GM12891 (cell line): ENCODE measurements at regions not wholly inside any gene's neighbourhood (a gene's known extent, or its start where the extent isn't known, plus 50 kb on each side); places are given as distances from the start of the nearest gene placed in this dataset.
A peak's percentile ranks its signal among the peaks of the same experiment; 100 is the strongest.

Experiments
- DNase-seq: peaks from one replicate; pipeline ENCODE4 v3.0.0; 2011; ENCODE audit warnings: low spot score; ENCODE audit not compliant: insufficient read length
- FAIRE-seq: peaks from 2 replicates; lab custom pipeline; 2011; peaks lifted over from hg19 to GRCh38; lab: Jason Lieb, UNC
- PAX5 ChIP-seq: IDR thresholded peaks from 2 replicates; pipeline ENCODE4 v1.6.1; 2011; ENCODE audit warnings: low read length, moderate library complexity, mild to moderate bottlenecking; ENCODE audit not compliant: insufficient read depth, severe bottlenecking
- POLR2A ChIP-seq: IDR thresholded peaks from 2 replicates; pipeline ENCODE4 v1.6.1; 2011; ENCODE audit warnings: low read depth, low read length, control low read depth
- POLR2AphosphoS5 ChIP-seq: IDR thresholded peaks from 2 replicates; pipeline ENCODE4 v1.6.1; 2011; ENCODE audit warnings: low read depth, low read length, control low read depth
- POU2F2 ChIP-seq: IDR thresholded peaks from 2 replicates; pipeline ENCODE4 v1.6.1; 2011; ENCODE audit warnings: low read depth, mild to moderate bottlenecking, control low read depth, low read length, moderate library complexity
- SPI1 ChIP-seq: IDR thresholded peaks from 2 replicates; pipeline ENCODE4 v1.6.1; 2011; ENCODE audit warnings: low read depth, low read length, control low read depth
- TAF1 ChIP-seq: IDR thresholded peaks from 2 replicates; pipeline ENCODE4 v1.6.1; 2011; ENCODE audit warnings: low read depth, low read length, control low read depth

GRCh38 chr5:3654515-3654914 lies 58.9 kb downstream of the IRX1 start:
- no peak for TF ChIP-seq SPI1
- TF ChIP-seq POU2F2, result no peak
- no peak for TF ChIP-seq POLR2A
- TF ChIP-seq PAX5, result no peak
- no peak for TF ChIP-seq TAF1
- no peak for TF ChIP-seq POLR2AphosphoS5
- DNase-seq, result no peak
- no peak for FAIRE-seq

GRCh38 chr5:3656803-3657202 lies 61.2 kb downstream of the IRX1 start:
- DNase-seq (no peak), FAIRE-seq (no peak)
- TF ChIP-seq POLR2AphosphoS5 (no peak), POLR2A (no peak), SPI1 (no peak), PAX5 (no peak), POU2F2 (no peak), TAF1 (no peak)

- TF ChIP-seq SPI1 (no peak), TAF1 (no peak), PAX5 (no peak), POLR2A (no peak), POU2F2 (no peak), POLR2AphosphoS5 (no peak)
- DNase-seq, result no peak
- no peak for FAIRE-seq
These were observed 61.9 kb downstream of the IRX1 start for GRCh38 chr5:3657364-3658022.

GRCh38 chr5:3658929-3659328 lies 63.3 kb downstream of the IRX1 start:
- no peak for FAIRE-seq
- DNase-seq, result no peak
- TF ChIP-seq POLR2A, result no peak
- TF ChIP-seq TAF1, result no peak

- peak; percentile 80 for FAIRE-seq
- DNase-seq, result no peak
These were observed 64.3 kb downstream of the IRX1 start for GRCh38 chr5:3659907-3660306.

GRCh38 chr5:3660630-3661029 lies 65.0 kb downstream of the IRX1 start:
- no peak for FAIRE-seq
- DNase-seq, result no peak
- TF ChIP-seq TAF1, result no peak
- no peak for TF ChIP-seq POU2F2
- TF ChIP-seq POLR2AphosphoS5, result no peak
- TF ChIP-seq SPI1, result no peak
- TF ChIP-seq POLR2A, result no peak
- TF ChIP-seq PAX5, result no peak

More at GRCh38 chr5:3659907-3660306, 64.3 kb downstream of the IRX1 start:
- TF ChIP-seq TAF1, result no peak
- TF ChIP-seq PAX5, result no peak
- no peak for TF ChIP-seq POU2F2
- no peak for TF ChIP-seq SPI1
- no peak for TF ChIP-seq POLR2AphosphoS5
- no peak for TF ChIP-seq POLR2A

- FAIRE-seq (no peak), DNase-seq (no peak)
- TF ChIP-seq POU2F2, result no peak
- no peak for TF ChIP-seq SPI1
- no peak for TF ChIP-seq TAF1
- no peak for TF ChIP-seq PAX5
- no peak for TF ChIP-seq POLR2AphosphoS5
These were observed 66.2 kb downstream of the IRX1 start for GRCh38 chr5:3661755-3662296.

GRCh38 chr5:3662344-3662743 lies 66.7 kb downstream of the IRX1 start:
- TF ChIP-seq POLR2A, result no peak
- no peak for TF ChIP-seq SPI1
- TF ChIP-seq POLR2AphosphoS5, result no peak
- no peak for TF ChIP-seq TAF1
- no peak for TF ChIP-seq POU2F2
- no peak for TF ChIP-seq PAX5
- DNase-seq (no peak), FAIRE-seq (no peak)

GRCh38 chr5:3671337-3671736 lies 75.7 kb downstream of the IRX1 start:
- no peak for TF ChIP-seq POLR2A
- no peak for TF ChIP-seq SPI1
- TF ChIP-seq TAF1, result no peak
- DNase-seq (no peak), FAIRE-seq (no peak)

- FAIRE-seq, result no peak
- TF ChIP-seq POLR2AphosphoS5 (no peak), SPI1 (no peak), PAX5 (no peak), TAF1 (no peak), POLR2A (no peak), POU2F2 (no peak)
- DNase-seq, result no peak
These were observed 83.2 kb downstream of the IRX1 start for GRCh38 chr5:3678801-3679200.
